HK-2 (cell line): ENCODE measurements at regions not wholly inside any gene's neighbourhood (a gene's known extent, or its start where the extent isn't known, plus 50 kb on each side); places are given as distances from the start of the nearest gene placed in this dataset.

Experiments used
- DNase-seq: peaks from one replicate; pipeline ENCODE4 v3.0.0-alpha.2; 2018; ENCODE audit not compliant: unreplicated experiment

- DNase-seq, result no peak
Measured at GRCh38 chrX:76228499-76228898, 55.6 kb downstream of the PBDC1 start.

GRCh38 chrX:76248901-76249300 lies 76.0 kb downstream of the PBDC1 start:
- DNase-seq, result no peak

GRCh38 chrX:76253432-76253831 lies 80.6 kb downstream of the PBDC1 start:
- peak; percentile 8 for DNase-seq

GRCh38 chrX:76279007-76279406 lies 106.1 kb downstream of the PBDC1 start:
- peak; percentile 31 for DNase-seq
